ENCODE measurements at regions not wholly inside any gene's neighbourhood (a gene's known extent, or its start where the extent isn't known, plus 50 kb on each side); places are given as distances from the start of the nearest gene placed in this dataset.

- no peak for TF ChIP-seq MYC (IDR thresholded peaks at IDR 0.05; ENCODE audit: low read depth, low read length)
- TF ChIP-seq POLR2AphosphoS5 (IDR thresholded peaks at IDR 0.05; ENCODE audit: insufficient read depth, low read depth, low read length): no peak
- no peak for TF ChIP-seq FOS (IDR thresholded peaks at IDR 0.05; ENCODE audit: borderline replicate concordance, insufficient read depth, low read length)
- no peak for TF ChIP-seq MAX (IDR thresholded peaks at IDR 0.05; ENCODE audit: insufficient read depth, insufficient read length)
- TF ChIP-seq CTCF (IDR thresholded peaks at IDR 0.05; ENCODE audit: extremely low read depth in 1 of 2, insufficient read depth in 1 of 2, low read depth in 1 of 2, low read length in 2 of 2): no peak
- no peak for TF ChIP-seq GATA2 (IDR thresholded peaks at IDR 0.05; ENCODE audit: insufficient read depth, insufficient read length, low read depth, low read length)
- no peak for TF ChIP-seq EZH2 (IDR thresholded peaks at IDR 0.05; ENCODE audit: borderline replicate concordance, low read depth, low read length, severe bottlenecking)
- no peak for TF ChIP-seq JUN (IDR thresholded peaks at IDR 0.05; ENCODE audit: borderline replicate concordance, insufficient read depth, insufficient read length, low read depth)
- no peak for TF ChIP-seq POLR2A (IDR thresholded peaks at IDR 0.05; ENCODE audit: low read depth, low read length)
- H3K9ac ChIP-seq (replicated peaks; ENCODE audit: extremely low read depth, insufficient read depth, low read length): no peak overlapping the region
- FAIRE-seq (no peak), DNase-seq (ENCODE audit: low read depth, low spot score) (no peak)
- no peak overlapping the region for H3K4me3 ChIP-seq (replicated peaks in 1 of 3; ENCODE audit: insufficient read depth in 1 of 3, low read depth in 1 of 3, low read length in 3 of 3)
- BruUV-seq (replicated peaks): no TSS peak
- H3K4me1 ChIP-seq (ENCODE audit: control insufficient read depth, extremely low read depth, insufficient read depth, low read length): no peaks in the 10 kb centered on the region
- H3K9me1 ChIP-seq (replicated peaks; ENCODE audit: control insufficient read depth, extremely low read depth, insufficient read depth, low read length): no peaks in the 10 kb centered on the region
- H3K27me3 ChIP-seq (ENCODE audit: control insufficient read depth in 2 of 2, insufficient read depth in 2 of 2, low read length in 2 of 2): peaks cover 0 to 4% of the 10 kb centered on the region in 2 experiments
- intact Hi-C loops (cut with micrococcal nuclease) (no loop called here), dilution Hi-C loops (cut with MboI; ENCODE audit: extremely low pct_ligation_motif_present, low sequenced_read_pairs) (no loop called here)
- H4K20me1 ChIP-seq (replicated peaks; ENCODE audit: control insufficient read depth, extremely low read depth, insufficient read depth, low read length): no peaks in the 10 kb centered on the region
- no peaks in the 10 kb centered on the region for H3K79me2 ChIP-seq (ENCODE audit: control insufficient read depth, insufficient read depth, low read length)
- ChIA-PET POLR2A (no interaction called here), CTCF (interaction anchor here (1.4 kb wide), 1 partner anchor 101 kb away, joined by 4 read pairs; no protein-coding TSS in a partner anchor)
- no peak overlapping the region for H3K4me2 ChIP-seq (ENCODE audit: insufficient read depth, low read length)
- H3K27ac ChIP-seq (ENCODE audit: insufficient read depth, low read depth, low read length): no peak overlapping the region
- no peak overlapping the region for H2AFZ ChIP-seq (ENCODE audit: low read depth, low read length)
- no peaks in the 10 kb centered on the region for H3K36me3 ChIP-seq (ENCODE audit: control insufficient read depth in 2 of 2, extremely low read depth in 1 of 2, insufficient read depth in 2 of 2, low read length in 2 of 2)
- no peaks in the 10 kb centered on the region for H3K9me3 ChIP-seq (replicated peaks; ENCODE audit: control insufficient read depth, insufficient read depth, low read length)
These were observed 60.0 kb upstream of the KIAA0040 start for GRCh38 chr1:175252561-175252960.

Measured in endothelial cell of umbilical vein (primary cell).